ENCODE measurements at regions not wholly inside any gene's neighbourhood (a gene's known extent, or its start where the extent isn't known, plus 50 kb on each side); places are given as distances from the start of the nearest gene placed in this dataset.

DNA sequence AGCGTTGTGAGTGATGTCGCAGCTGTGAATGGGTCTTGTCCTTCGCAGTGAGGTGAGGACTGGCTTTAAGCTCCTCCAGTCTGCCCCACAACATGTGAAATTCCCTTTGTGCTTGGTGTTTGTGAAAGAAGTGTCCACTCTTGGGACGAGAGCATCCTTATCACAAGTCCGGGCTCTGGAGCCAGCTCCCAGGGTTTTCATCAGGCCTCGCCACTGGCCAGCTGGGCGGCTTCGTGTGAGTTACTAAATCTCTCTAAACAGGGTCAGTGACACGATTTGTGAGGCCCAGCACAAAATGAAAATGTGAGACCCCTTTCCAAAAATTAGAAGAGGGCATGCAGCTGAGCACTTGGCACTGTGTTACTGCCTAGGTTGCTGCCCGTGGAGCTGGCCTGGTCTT is 115.9 kb downstream of the VAPA start:
- TF ChIP-seq, protein P1, sequence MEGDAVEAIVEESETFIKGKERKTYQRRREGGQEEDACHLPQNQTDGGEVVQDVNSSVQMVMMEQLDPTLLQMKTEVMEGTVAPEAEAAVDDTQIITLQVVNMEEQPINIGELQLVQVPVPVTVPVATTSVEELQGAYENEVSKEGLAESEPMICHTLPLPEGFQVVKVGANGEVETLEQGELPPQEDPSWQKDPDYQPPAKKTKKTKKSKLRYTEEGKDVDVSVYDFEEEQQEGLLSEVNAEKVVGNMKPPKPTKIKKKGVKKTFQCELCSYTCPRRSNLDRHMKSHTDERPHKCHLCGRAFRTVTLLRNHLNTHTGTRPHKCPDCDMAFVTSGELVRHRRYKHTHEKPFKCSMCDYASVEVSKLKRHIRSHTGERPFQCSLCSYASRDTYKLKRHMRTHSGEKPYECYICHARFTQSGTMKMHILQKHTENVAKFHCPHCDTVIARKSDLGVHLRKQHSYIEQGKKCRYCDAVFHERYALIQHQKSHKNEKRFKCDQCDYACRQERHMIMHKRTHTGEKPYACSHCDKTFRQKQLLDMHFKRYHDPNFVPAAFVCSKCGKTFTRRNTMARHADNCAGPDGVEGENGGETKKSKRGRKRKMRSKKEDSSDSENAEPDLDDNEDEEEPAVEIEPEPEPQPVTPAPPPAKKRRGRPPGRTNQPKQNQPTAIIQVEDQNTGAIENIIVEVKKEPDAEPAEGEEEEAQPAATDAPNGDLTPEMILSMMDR (conservative IDR thresholded peaks at IDR 0.05; ENCODE audit: low read depth in 2 of 2): no peak
- TF ChIP-seq EZH2phosphoT487 (IDR thresholded peaks at IDR 0.05; ENCODE audit: unreplicated experiment) (no peak), NANOG (IDR thresholded peaks at IDR 0.05; ENCODE audit: borderline replicate concordance) (no peak), POLR2AphosphoS5 (IDR thresholded peaks at IDR 0.05; ENCODE audit: low read depth) (no peak)
